WERI-Rb-1 (cell line): ENCODE measurements at regions not wholly inside any gene's neighbourhood (a gene's known extent, or its start where the extent isn't known, plus 50 kb on each side); places are given as distances from the start of the nearest gene placed in this dataset.

Experiments used
- DNase-seq: peaks from one replicate; pipeline ENCODE4 v3.0.0-alpha.2; 2020
- H3K27ac ChIP-seq: fragments of 250-450 bp; sonication (Bioruptor Pico); 2 replicates; pipeline ENCODE4 v1.5.1; 2020; ENCODE audit warnings: mild to moderate bottlenecking, moderate library complexity
- H3K27me3 ChIP-seq: fragments of 250-450 bp; sonication (Bioruptor Pico); 2 replicates; pipeline ENCODE4 v1.5.1; 2021; ENCODE audit warnings: mild to moderate bottlenecking, low read depth, moderate library complexity; ENCODE audit not compliant: insufficient read depth, severe bottlenecking
- H3K36me3 ChIP-seq: fragments of 250-450 bp; sonication (Bioruptor Pico); 2 replicates; pipeline ENCODE4 v1.5.1; 2020; ENCODE audit warnings: mild to moderate bottlenecking, moderate library complexity
- H3K4me3 ChIP-seq: 2 replicates; pipeline ENCODE4 v1.5.1; 2011; ENCODE audit warnings: low read depth, mild to moderate bottlenecking, control low read depth, low read length
- H3K9me3 ChIP-seq: fragments of 250-450 bp; sonication (Bioruptor Pico); 2 replicates; pipeline ENCODE4 v1.5.1; 2021; ENCODE audit warnings: mild to moderate bottlenecking, moderate library complexity; ENCODE audit not compliant: severe bottlenecking
- CTCF ChIP-seq: IDR thresholded peaks from 2 replicates; pipeline ENCODE4 v1.5.1; 2011; ENCODE audit warnings: low read depth, mild to moderate bottlenecking, control low read depth, inconsistent platforms, low read length

GRCh38 chr1:101112051-101112780 lies 86.6 kb upstream of the DPH5 start:
- no peak for DNase-seq
- no peak for TF ChIP-seq CTCF
- Histone ChIP-seq H3K27me3 (no peaks in the 10 kb centered on the region), H3K4me3 (no peak overlapping the region), H3K9me3 (no peaks in the 10 kb centered on the region), H3K36me3 (no peaks in the 10 kb centered on the region), H3K27ac (no peak overlapping the region)

- H3K4me3 ChIP-seq: no peak overlapping the region
- no peak for TF ChIP-seq CTCF
- no peak for DNase-seq
- H3K27ac ChIP-seq: no peak overlapping the region
- no peaks in the 10 kb centered on the region for H3K27me3 ChIP-seq
- H3K9me3 ChIP-seq: no peaks in the 10 kb centered on the region
- no peaks in the 10 kb centered on the region for H3K36me3 ChIP-seq
Measured at GRCh38 chr1:101111461-101111860, 85.9 kb upstream of the DPH5 start.

- TF ChIP-seq CTCF: no peak
- Histone ChIP-seq H3K9me3 (no peaks in the 10 kb centered on the region), H3K4me3 (no peak overlapping the region), H3K27me3 (no peaks in the 10 kb centered on the region), H3K27ac (no peak overlapping the region), H3K36me3 (no peaks in the 10 kb centered on the region)
- DNase-seq: no peak
Measured at GRCh38 chr1:101109791-101110190, 84.2 kb upstream of the DPH5 start.

GRCh38 chr1:101108111-101108500 lies 82.5 kb upstream of the DPH5 start:
- H3K9me3 ChIP-seq: no peaks in the 10 kb centered on the region
- no peaks in the 10 kb centered on the region for H3K27me3 ChIP-seq
- DNase-seq: no peak
- TF ChIP-seq CTCF: no peak
- no peak overlapping the region for H3K27ac ChIP-seq
- H3K4me3 ChIP-seq: no peak overlapping the region
- H3K36me3 ChIP-seq: no peaks in the 10 kb centered on the region

GRCh38 chr1:101107496-101108110 lies 82.0 kb upstream of the DPH5 start:
- H3K4me3 ChIP-seq: no peak overlapping the region
- H3K36me3 ChIP-seq: no peaks in the 10 kb centered on the region
- no peak for DNase-seq
- TF ChIP-seq CTCF: no peak
- no peaks in the 10 kb centered on the region for H3K9me3 ChIP-seq
- no peaks in the 10 kb centered on the region for H3K27me3 ChIP-seq
- H3K27ac ChIP-seq: no peak overlapping the region
